Colonic mucosa (tissue), 4 donors: ENCODE measurements at regions not wholly inside any gene's neighbourhood (a gene's known extent, or its start where the extent isn't known, plus 50 kb on each side); places are given as distances from the start of the nearest gene placed in this dataset.

Experiments
- DNase-seq: peaks from one replicate; pipeline ENCODE4 v3.0.0-alpha.2; 2020
- H3K27ac ChIP-seq: fragments of 200-600 bp; one replicate; pipeline ENCODE4 v1.8.0; 2021
- H3K27me3 ChIP-seq: fragments of 200-600 bp; one replicate; pipeline ENCODE4 v1.8.0; 2021
- H3K36me3 ChIP-seq: fragments of 200-600 bp; one replicate; pipeline ENCODE4 v1.8.0; 2021
- H3K4me1 ChIP-seq: fragments of 200-600 bp; one replicate; pipeline ENCODE4 v1.8.0; 2021; ENCODE audit warnings: mild to moderate bottlenecking
- H3K4me3 ChIP-seq: fragments of 200-600 bp; one replicate; pipeline ENCODE4 v1.8.0; 2021
- H3K9ac ChIP-seq, 2 donors: one replicate each; pipeline ENCODE4 v1.7.0; 2013; ENCODE audit warnings: control low read depth in 2 of 2, low read depth in 2 of 2, low read length in 2 of 2
- H3K9me3 ChIP-seq: fragments of 200-600 bp; one replicate; pipeline ENCODE4 v1.8.0; 2021
- intact Hi-C: fragments of 100-400 bp; cut with DNase I; formaldehyde crosslinking; loops from one replicate; pipeline ENCODE4 v1.14.1; 2022
- TF ChIP-seq, protein P1 (sequence below): fragments of 200-600 bp; IDR thresholded peaks from one replicate; pipeline ENCODE4 v1.8.0; 2022; ENCODE audit warnings: antibody characterized with exemption, mild to moderate bottlenecking
- donor health status: healthy.
- donor health status: DM: no; HTN: no; CAD: no.
- donor health status: DM: no; HTN: no; CAD: no.

DNA sequence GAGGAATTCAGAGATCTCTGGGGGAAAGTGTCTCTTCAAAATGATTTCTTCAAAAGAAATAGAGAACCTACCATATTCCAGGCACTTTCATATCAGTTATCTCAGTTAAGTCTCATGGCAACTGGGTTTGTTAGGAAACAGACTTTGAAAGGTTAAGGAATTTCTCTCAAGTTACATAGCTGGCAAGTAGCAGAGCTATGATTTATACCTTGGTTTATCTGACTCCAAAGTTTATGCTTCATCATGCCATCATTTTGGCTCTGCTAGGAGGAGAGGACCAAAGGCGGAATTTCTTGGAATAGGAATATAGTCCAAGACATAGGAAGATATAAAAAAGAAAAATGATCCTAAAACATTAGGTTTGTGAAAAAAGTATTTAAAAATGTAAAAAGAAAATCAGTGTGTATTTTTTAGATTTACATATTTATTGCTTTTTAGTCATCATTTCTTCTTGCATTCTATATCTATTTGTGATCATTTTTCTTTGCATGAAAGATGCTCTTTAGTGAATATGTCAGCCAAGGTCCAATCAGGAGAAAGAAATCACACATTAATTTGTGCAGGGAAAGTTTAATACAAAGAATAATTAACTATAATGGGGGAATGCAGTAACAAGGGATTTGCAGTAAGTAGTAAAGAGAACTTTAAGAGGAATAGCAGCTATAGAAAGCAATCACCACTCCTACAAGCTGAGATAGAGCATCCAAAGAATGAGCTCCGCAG lies 199.1 kb upstream of the ZBED5 start:
- no peak for DNase-seq
- H3K9me3 ChIP-seq: no peaks in the 10 kb centered on the region
- no peaks in the 10 kb centered on the region for H3K4me1 ChIP-seq
- no peaks in the 10 kb centered on the region for H3K27me3 ChIP-seq
- intact Hi-C loops: no loop called here
- TF ChIP-seq, protein P1, sequence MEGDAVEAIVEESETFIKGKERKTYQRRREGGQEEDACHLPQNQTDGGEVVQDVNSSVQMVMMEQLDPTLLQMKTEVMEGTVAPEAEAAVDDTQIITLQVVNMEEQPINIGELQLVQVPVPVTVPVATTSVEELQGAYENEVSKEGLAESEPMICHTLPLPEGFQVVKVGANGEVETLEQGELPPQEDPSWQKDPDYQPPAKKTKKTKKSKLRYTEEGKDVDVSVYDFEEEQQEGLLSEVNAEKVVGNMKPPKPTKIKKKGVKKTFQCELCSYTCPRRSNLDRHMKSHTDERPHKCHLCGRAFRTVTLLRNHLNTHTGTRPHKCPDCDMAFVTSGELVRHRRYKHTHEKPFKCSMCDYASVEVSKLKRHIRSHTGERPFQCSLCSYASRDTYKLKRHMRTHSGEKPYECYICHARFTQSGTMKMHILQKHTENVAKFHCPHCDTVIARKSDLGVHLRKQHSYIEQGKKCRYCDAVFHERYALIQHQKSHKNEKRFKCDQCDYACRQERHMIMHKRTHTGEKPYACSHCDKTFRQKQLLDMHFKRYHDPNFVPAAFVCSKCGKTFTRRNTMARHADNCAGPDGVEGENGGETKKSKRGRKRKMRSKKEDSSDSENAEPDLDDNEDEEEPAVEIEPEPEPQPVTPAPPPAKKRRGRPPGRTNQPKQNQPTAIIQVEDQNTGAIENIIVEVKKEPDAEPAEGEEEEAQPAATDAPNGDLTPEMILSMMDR: no peak
- no peak overlapping the region for H3K9ac ChIP-seq
- no peak overlapping the region for H3K27ac ChIP-seq
- H3K36me3 ChIP-seq: no peaks in the 10 kb centered on the region
- H3K4me3 ChIP-seq: no peak overlapping the region

DNA sequence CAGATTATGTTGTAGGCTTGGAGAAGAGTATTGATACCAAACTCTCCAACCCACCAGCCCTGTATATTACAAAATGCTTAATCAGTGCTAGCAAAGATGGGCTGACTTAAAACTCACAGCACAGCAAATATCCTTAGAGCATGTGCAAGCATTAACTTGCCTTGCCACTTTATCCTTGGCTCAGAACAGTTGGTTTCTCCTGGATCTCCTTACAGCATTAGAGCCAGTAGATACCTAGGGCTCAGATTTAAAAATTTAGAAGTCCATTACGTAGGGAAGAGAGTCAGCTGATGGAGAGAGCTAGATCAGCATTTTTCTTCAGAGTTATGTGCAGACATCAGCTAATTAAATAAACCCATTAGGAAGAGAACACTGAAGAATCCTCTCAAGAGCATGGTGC lies 198.5 kb upstream of the ZBED5 start:
- intact Hi-C loops: no loop called here
- DNase-seq: no peak
- no peak overlapping the region for H3K9ac ChIP-seq
- H3K27ac ChIP-seq: no peak overlapping the region
- H3K4me3 ChIP-seq: no peak overlapping the region
- H3K27me3 ChIP-seq: no peaks in the 10 kb centered on the region
- H3K4me1 ChIP-seq: no peaks in the 10 kb centered on the region
- H3K9me3 ChIP-seq: no peaks in the 10 kb centered on the region
- H3K36me3 ChIP-seq: no peaks in the 10 kb centered on the region
- TF ChIP-seq, protein P1: no peak

DNA sequence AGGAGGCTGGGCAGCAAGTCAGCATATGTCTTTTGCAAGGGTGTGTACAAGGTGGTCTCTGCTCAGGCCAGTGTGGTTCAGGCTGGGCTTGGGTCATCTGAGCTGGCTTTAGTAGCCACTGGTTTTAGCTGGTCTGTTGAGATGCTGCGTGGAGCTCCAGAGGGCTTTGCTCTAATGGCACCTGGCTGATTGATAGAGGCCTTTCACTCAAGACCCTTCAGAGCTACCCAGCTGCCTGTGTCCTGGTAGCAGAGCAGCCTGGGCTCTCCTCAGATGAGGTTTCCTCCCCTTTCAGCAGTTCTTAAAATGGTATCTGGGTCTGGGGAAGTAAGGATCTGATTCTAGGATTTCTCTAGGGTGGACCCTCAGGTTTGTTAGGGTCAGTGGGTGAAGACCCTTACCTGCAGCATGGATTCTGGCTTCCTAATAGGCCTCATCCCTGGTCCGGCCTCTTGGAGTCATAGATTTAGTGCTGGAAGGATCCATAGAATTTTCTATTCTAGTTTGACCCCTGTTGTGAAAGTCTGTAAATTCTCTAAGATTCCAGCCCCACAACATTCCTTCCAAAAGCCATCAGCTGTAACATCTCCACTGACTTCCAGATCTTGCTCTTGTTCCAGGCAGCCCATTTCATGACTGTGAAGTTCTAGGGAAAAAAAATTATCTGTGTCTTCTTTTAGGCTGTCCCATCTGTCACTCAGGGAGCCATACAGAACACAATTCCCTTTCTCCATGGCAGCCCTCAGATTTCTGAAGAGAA lies 190.2 kb upstream of the ZBED5 start:
- no peak for DNase-seq
- Histone ChIP-seq H3K4me3 (no peak overlapping the region), H3K9me3 (no peaks in the 10 kb centered on the region), H3K4me1 (no peaks in the 10 kb centered on the region), H3K9ac (no peak overlapping the region), H3K27ac (no peak overlapping the region), H3K36me3 (no peaks in the 10 kb centered on the region), H3K27me3 (no peaks in the 10 kb centered on the region)
- TF ChIP-seq, protein P1: no peak
- intact Hi-C loops: no loop called here

DNA sequence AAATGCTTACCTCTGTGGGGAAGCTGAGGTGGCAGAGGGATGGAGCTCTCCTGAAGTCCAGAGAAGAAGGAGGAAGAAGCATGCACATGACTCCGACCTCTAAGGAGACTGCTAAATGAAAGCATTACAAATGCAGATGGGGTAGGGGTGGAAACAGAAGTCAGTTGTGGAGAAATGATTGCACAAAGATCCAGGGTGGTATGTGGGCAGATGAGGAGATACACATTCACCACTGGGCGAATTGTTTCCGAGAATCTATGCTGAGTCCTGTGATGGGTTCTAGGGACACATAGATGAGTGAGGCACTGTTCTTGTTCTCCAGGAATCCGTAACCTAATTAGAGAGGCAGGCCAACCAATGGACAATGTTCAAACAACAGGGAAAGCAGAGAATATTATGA lies 188.9 kb upstream of the ZBED5 start:
- H3K36me3 ChIP-seq: no peaks in the 10 kb centered on the region
- no peaks in the 10 kb centered on the region for H3K4me1 ChIP-seq
- H3K27ac ChIP-seq: no peak overlapping the region
- TF ChIP-seq, protein P1: no peak
- no peaks in the 10 kb centered on the region for H3K9me3 ChIP-seq
- no peak overlapping the region for H3K4me3 ChIP-seq
- no peak for DNase-seq
- no peak overlapping the region for H3K9ac ChIP-seq
- H3K27me3 ChIP-seq: no peaks in the 10 kb centered on the region
- intact Hi-C loops: no loop called here

DNA sequence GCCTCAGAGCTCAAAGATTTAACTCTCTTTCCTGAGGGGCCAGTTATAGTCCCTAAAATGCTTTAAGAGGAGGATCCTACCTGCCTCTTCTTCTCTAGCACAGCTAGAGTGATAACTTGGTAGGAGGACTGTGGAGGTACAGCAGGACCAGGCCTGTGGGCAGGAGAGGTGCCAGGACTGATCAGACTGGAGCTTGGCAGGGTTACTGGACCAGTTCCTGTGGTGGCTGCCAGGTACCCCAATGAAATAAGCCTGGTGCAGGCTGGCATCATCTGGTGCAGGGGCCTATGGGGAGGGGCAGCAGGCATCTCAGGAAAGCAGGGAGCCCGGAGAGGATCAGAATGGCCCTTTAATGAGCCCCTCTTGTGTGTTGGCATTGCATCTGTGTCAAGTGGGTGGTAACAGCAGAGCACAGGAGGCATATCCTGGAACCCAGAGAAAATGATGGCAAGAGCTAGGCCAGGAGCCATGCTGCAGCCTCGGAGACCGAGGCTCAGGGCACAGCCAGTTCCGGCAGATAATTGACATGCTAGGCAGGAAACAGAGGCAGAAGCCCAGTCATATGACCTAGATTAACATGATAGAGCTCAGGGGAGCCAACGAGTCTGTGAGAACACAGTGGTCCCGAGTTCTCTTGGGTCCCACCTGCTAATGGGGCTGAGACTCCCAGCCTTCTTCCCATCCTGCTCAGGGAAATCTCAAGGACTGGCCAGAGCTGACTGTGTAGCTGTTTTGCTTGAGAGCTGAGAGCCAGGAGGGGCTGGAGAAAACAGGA lies 187.5 kb upstream of the ZBED5 start:
- TF ChIP-seq, protein P1: no peak
- Histone ChIP-seq H3K4me3 (no peak overlapping the region), H3K27ac (no peak overlapping the region), H3K4me1 (no peaks in the 10 kb centered on the region), H3K9ac (no peak overlapping the region), H3K9me3 (no peaks in the 10 kb centered on the region), H3K36me3 (no peaks in the 10 kb centered on the region), H3K27me3 (no peaks in the 10 kb centered on the region)
- DNase-seq: no peak
- intact Hi-C loops: no loop called here
